ENCODE measurements at regions not wholly inside any gene's neighbourhood (a gene's known extent, or its start where the extent isn't known, plus 50 kb on each side); places are given as distances from the start of the nearest gene placed in this dataset.

DNA sequence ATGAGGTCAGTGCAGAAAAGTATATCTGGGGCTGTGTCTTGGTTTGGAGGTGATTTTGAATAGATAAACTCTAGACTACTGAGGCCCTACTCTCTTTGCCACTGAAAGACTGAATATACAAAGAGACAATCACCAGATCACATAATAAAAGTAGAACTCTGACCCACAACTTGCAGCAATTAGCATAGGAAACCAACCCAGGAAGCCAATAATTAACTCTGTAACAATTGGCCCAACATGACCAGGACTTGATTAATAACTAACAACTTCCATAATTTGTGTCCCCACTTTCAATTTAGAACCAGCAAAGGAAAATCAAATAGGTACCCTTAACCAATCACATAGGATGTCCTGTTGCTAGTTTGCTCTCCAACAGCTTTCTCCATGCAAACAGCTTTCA lies 1104.9 kb upstream of the CELF4 start:
- TF ChIP-seq REST (IDR thresholded peaks at IDR 0.05; ENCODE audit: insufficient read depth in 1 of 2, low read depth in 2 of 2, low read length in 2 of 2): no peak
- TF ChIP-seq TAF1 (IDR thresholded peaks at IDR 0.05; ENCODE audit: borderline replicate concordance, insufficient read depth, low read length): no peak
- no peak for TF ChIP-seq SIN3A (IDR thresholded peaks at IDR 0.05; ENCODE audit: borderline replicate concordance, insufficient read depth, low read length)
- no peak for TF ChIP-seq POLR2AphosphoS5 (IDR thresholded peaks at IDR 0.05; ENCODE audit: low read depth, low read length)

Measured in PFSK-1 (cell line).